ENCODE measurements at regions not wholly inside any gene's neighbourhood (a gene's known extent, or its start where the extent isn't known, plus 50 kb on each side); places are given as distances from the start of the nearest gene placed in this dataset.

DNA sequence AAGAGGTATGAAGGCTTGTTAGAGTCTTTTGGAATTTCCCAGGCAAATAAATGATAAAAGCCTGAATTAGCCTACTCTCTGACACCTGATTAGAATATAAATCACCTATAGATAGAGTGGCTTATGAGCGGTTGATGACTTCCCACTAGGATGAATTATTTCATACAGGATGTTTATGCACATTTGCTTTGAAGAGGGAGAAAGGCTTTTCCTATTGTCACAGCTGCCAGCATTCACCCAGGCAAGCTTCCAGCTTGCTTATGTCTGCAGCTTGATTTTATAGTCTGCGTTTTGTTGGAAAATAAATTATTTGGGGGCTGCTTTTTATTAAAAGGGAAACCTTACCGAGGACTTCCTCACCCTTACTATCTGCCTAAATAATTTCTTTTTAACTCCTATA is 51.3 kb upstream of the EIF2S2 start:
- peak in 2 of 4 donors; percentile 39 to 40 for DNase-seq (ENCODE audit: low read depth in 4 of 4, low spot score in 3 of 4)

DNA sequence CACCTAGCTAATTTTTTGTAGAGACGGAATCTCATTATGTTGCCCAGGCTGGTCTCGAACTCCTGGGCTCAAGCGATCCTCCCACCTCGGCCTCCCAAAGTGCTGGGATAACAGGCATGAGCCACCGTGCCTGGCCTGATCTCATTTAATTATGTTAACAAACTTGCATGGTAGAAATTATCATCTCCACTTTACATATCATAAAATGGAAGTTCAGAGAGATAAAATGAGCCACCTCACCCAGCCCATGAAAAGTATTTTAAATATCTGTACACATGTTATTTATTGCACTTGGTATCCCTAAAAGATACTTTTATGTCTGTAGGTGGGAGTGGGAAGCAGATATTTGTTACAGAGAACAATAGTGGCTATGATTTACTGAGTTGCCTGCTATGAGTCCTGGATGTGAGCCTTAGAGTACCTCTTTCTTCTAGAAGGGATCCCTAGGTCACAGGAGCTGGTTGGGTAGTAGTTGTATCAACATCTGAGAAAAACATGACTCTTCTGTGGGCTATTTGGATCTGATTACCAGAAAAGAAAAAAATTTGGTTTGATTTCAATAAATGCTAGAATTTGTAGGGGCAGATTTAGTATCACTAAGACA is 52.4 kb upstream of the EIF2S2 start:
- DNase-seq (ENCODE audit: low read depth in 4 of 4, low spot score in 3 of 4) = no peak

DNA sequence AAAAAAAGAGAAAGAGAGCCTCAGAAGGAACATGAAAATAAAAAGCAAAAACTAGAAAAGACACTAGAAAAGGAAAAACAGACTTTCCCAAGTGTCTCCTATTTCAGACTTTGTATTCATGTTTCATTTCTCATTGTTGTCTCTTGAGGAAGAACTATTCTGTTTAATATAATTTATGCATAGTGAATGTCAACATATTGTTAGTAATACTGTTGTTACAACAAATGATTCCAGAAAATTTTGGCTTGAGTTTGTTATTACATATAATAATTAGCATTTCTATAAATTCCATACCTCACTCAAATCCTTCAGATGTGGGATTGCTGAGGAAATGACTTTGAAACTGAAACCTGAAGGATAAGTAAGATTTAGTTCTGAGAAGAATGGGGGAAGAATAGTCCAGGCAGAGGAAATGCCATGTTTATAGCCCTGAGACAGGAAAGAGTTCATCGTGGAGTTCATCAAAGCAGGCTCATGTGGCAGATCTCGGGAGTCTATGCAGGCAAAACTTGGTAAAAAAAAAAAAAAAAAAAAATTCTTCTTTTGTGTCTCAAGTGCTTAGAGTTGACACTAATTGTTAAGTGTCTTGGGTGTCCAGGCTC is 53.1 kb upstream of the EIF2S2 start:
- DNase-seq (ENCODE audit: low read depth in 4 of 4, low spot score in 3 of 4) = peak in 1 of 4 donors; percentile 28

DNA sequence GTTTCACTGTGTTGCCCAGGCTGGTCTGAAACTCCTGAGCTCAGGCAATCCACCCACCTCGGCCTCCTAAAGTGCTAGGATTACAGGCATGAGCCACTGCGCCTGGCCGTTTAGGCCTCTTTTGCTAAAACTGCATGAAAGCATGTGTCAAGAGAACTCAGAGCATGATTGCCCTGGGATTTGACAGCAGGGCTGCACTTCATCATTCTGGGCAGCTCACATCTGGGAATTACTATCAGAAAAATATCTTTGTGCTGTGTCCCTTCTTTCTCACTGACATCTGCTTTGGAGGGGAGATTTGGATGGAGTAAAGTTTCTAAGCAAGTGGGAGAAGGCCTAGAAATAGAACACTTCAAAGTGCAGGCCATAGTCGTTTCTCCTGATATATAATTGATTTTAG is 59.6 kb upstream of the EIF2S2 start:
- DNase-seq (ENCODE audit: low read depth in 4 of 4, low spot score in 3 of 4) = no peak

DNA sequence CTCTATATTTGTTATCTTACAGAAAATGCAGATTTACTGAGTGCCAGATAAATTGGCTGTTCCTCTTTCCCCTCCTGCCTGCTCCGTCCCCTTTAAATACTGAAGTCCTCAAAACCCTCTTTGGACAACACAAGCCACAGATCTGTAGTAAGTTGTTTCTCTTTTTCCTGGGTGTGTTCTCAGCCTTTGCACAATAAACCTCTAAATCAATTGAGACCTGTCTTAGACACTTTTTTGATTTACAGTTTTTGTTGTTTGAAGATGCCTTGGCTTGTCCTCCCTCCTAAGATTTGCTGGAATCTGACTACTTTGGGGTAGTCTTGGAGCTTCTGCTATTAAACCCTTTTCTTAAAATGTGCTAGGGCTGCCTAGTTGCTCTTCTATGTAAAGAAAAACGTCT is 60.9 kb upstream of the EIF2S2 start:
- DNase-seq (ENCODE audit: low read depth in 4 of 4, low spot score in 3 of 4) = no peak

DNA sequence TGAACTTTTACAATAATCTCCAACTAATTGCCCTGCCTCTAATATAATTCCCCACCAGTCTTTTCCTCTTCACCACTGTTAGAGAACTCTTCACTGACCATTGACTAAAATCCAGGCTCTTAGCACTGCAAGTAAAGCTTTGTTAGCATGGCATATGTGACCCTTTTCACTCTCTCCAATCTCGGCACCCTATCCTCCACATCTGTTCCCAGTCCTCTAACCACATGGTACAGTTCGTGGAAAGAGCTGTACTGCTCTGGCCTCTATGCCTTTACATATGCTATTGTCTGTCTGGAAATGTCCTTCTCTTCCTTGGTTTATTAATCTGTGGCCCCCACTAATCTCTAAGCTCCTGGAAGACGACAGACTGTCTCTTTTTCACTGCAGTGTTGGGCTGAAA is 63.0 kb upstream of the EIF2S2 start:
- DNase-seq (ENCODE audit: low read depth in 4 of 4, low spot score in 3 of 4) = no peak

DNA sequence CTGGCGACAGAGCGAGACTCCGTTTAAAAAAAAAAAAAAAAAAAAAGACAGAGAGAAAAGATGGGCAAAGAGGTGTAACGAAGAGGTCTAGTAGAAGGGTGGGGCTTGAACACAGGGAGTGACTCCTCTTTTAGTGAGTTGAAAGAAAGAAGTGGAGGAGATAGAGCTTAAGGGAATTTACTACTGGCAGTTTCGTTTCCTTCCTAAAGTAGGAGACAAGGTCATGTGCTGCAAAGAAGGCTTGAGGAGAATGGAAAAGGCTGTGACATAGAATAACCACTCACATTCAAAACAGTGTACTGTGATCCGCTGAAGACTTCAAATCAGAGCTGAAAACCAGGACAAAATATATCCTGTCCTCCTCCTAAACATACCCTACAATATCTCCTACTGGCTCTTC is 63.8 kb upstream of the EIF2S2 start:
- DNase-seq (ENCODE audit: low read depth in 4 of 4, low spot score in 3 of 4) = no peak

DNA sequence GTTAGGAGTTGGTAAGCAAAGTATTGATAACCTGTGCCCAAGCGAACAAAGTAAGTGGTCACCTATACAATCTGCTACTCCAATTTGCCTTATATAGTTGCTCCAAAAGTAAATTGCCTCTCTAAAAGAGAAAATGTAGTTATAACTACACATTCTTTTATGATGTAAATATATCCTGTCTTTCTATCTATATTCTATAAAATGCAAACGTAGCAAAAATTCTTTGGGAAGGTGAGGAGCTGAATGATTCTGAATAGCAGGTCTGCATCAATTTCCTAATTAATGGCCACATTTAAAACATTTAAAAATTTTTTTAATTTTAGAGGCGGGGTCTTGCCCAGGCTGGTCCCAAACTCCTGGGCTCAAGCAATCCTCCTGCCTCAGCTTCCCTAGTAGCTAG is 64.2 kb upstream of the ASIP start:
- no peak for DNase-seq (ENCODE audit: low read depth in 4 of 4, low spot score in 3 of 4)

DNA sequence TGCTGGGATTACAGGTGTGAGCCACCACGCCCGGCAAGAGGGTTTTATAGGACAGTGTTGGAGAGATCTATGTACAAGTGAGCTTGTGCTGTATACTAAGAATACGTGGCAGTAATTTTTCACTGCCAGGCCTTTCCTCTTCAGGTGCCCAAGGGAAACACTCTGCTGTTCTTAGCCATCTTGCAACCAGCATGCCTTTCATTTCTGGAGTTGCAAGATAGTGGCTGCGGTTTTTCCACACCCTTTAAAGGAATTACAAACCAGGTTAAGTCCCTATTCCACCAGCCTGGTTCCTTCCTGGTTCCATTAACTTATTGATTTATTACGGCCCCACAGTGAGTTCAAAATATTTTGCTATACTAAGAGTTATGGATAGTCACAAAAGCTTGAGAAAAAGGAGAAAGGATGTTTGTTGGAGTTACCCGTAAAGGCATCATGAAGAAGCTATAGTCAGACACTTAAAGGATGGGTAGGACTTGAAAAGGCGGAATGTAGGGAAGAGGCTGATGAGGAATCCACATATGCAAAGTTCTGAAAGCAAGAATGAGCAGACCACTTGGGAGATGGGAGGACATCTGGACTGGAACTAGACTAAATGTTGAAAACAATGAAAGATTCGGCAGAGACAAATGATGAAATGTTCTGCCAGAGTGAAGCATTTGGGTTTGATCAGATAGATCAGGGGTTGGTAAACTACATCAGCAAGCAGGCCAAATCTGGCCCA is 61.4 kb upstream of the ASIP start:
- no peak for DNase-seq (ENCODE audit: low read depth in 4 of 4, low spot score in 3 of 4)

DNA sequence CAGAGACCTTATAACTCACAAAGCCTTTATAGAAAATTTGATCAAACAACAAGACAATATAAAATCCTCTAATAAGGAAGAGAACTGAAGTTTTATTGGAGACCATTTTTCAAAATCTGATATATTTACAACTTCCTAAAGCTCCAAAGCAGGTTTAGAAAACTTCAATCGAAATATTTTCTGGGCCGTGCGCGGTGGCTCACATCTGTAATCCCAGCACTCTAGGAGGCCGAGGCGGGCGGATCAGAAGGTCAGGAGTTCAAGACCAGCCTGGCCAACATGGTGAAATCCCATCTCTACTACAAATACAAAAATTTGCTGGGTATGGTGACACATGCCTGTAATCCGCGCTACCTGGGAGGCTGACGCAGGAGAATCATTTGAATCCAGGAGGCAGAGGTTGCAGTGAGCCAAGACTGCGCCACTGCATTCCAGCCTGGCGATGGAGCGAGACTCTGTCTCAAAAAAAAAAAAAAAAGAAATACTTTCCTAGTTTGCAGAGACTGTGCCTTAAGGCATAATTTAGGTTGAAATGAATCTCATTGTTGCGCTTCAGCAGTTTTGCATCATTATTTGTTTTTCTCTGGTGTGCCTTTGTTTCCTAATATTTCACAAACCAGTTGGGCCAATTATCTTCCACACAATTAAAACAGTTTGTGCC is 60.6 kb upstream of the ASIP start:
- DNase-seq (ENCODE audit: low read depth in 4 of 4, low spot score in 3 of 4) = no peak

DNA sequence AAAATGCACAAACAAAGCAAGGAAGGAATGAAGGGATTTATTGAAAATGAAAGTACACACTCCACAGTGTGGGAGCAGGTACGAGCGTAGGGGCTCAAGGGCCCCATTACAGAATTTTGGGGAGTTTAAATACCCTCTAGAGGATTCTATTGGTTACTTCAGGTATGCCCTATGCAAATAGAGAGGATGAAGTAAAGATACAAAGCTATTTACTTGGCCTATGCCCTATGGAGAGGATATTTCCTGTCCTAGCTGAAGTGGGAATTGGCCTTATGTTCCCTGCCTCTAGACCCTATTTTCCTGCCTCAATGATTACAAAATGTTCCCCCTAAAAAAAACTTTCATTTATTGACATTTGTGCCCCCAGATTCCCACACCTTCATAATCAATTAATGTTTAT is 59.7 kb upstream of the ASIP start:
- no peak for DNase-seq (ENCODE audit: low read depth in 4 of 4, low spot score in 3 of 4)

DNA sequence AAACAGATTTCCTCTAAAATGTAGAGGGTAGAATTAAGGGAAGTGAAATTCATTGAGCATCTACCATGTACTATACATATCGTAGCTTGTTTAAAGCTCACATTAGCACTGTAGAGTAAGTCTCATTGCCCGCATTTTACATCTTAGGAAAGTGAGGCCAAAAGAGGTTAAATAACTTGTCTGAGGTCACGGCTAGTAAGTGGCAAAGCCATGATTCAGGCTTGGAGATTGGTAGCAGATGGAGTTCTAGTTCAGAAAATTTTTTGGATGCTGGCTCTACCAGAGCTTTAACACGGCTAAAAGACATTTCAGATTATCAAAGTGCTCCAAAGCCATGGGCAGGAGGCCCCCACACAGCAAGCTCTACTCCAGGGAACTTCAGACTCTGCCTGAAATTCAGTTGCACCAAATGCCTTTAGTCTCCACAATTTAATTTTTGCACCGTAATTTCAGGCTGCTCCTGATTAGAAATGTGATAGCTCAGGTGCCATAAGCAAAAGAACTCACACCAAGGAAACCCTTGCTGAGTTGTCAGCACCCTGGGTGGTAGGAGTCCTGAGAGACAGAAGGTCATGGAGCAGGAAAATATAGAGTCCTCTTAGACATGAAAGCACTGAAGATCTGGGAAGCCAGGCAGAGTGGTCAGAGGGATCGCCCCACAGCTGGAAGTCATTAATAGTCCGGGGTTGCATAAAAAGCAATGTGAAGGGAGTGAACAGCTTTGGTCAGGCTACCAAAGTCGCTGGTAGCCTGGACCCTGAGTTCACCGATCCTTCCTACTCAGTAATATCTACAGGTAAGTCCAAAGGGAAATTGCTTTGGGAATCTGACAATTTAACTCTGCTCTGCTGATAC is 55.2 kb upstream of the ASIP start:
- DNase-seq (ENCODE audit: low read depth in 4 of 4, low spot score in 3 of 4) = no peak

DNA sequence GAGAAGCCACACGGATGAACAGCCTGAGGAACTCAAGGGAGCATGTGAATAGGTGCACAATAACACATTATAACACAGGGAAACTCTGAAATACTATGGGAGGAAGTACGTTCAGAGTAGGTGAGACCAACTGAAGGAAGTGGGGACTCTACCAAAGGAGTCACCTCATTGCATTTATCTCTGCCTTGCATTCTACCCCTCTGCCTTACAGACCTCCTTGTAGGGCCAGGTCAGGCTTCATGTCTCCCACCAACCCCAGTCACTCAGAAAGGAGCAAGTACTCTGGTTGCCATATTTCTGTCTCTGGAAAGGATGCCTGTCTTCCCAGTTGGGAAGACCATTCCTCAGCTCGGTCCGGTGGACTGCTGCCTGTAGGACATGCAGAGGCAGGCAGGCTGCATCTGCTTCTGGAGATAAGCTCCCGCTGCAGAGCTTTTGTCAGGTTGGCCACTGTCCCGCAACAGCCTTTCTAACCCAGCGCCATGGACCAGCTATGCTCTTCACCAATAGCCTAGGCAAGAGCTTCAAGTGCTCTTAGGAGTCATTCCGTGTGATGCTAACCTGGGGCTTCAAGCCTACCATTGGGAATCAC is 51.6 kb upstream of the ASIP start:
- no peak for DNase-seq (ENCODE audit: low read depth in 4 of 4, low spot score in 3 of 4)

DNA sequence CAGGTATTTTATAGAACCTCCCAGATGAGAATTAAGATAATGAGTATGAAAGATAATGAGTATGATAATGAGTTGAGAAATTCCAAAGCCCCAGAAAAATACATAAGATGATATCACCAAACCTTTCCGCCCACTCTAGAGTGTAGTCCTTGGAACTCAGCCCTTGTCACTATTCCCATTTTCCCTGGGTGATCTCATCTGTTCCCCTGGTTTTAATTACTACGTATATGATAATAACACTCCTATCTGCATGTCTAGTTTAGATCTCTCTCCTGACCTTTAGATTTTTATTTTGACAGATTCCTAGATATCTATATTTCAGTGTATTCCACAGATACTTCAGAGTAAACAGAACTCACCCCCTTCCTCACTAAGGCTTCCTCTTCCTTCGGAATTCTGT is 51.0 kb upstream of the ASIP start:
- no peak for DNase-seq (ENCODE audit: low read depth in 4 of 4, low spot score in 3 of 4)

DNA sequence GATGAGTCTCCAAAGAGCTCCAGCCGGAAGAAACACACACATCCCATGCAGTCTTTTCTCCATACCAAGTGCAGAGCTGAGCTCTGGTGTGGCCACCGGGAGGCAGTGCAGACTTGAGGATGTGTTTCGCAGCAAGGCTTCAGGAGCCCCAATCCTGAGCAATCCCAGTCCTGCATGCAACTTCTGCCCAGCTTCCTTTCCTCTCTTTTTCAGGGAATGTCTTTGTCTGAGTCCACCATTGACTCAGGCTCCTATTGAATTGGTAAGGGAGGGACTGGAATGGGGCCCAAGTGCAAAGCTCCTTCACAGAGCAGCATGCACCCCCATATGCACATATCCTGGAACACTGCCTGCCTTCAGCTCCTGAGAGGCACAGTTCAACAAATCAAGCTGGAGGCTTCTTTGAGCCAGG is 50.5 kb upstream of the ASIP start:
- DNase-seq (ENCODE audit: low read depth in 4 of 4, low spot score in 3 of 4) = peak; percentile 51 to 72 (median 66)

Measured in right renal pelvis (tissue), 4 donors.